Esophagus squamous epithelium (tissue), 4 donors: ENCODE measurements at regions not wholly inside any gene's neighbourhood (a gene's known extent, or its start where the extent isn't known, plus 50 kb on each side); places are given as distances from the start of the nearest gene placed in this dataset.

Experiments
- POLR2A ChIP-seq, 4 donors: fragments of 450-650 bp; IDR thresholded peaks; one replicate each; pipeline ENCODE4 v1.6.1; 2017; ENCODE audit warnings: antibody characterized with exemption in 4 of 4, mild to moderate bottlenecking in 4 of 4, moderate library complexity in 3 of 4
- TF ChIP-seq, protein P1 (sequence below), 6 experiments: fragments of 450-650 bp in 4 of 6; fragments of 200-600 bp in 2 of 6; sonication (generic) in 2 of 6; IDR thresholded peaks; one replicate each; pipeline ENCODE4 v1.5.1; 2016 to 2019; ENCODE audit warnings: antibody characterized with exemption in 6 of 6, mild to moderate bottlenecking in 4 of 6, moderate library complexity in 4 of 6

DNA sequence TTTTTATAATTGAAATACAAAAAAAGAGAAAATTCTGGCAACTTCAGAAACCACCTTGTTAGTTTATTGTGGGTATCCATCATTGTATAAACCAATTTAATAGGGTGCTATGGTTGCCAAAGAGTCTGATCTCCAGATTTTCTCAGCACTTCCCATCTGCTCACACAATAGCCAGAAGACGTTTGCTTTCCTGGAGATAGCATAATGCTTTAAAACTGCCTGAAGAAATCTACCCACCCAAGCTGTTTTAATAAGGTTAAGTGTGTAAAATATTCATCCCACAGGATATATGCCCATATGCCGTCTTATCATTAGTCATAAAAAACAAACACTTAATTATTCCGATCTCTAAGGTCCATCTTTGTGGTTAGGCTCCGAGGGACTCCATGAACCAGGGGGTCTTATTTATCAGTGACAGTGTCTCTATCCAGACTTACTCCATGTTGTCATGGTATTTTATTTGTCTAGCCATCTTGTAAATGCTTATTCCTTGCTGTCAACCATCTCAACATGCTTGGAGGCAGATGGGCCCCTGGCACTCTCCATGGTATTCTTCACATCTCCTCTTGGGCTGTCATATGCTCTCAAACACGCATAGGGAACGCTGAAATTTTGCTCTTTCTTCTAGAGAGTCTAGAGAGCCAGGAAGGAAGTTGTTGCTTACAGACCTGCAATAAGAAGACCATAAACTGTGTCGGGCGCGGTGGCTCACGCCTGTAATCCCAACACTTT, 58.5 kb downstream of the MAP10 start:
- TF ChIP-seq POLR2A (IDR thresholded peaks at IDR 0.05): no peak
- TF ChIP-seq, protein P1, sequence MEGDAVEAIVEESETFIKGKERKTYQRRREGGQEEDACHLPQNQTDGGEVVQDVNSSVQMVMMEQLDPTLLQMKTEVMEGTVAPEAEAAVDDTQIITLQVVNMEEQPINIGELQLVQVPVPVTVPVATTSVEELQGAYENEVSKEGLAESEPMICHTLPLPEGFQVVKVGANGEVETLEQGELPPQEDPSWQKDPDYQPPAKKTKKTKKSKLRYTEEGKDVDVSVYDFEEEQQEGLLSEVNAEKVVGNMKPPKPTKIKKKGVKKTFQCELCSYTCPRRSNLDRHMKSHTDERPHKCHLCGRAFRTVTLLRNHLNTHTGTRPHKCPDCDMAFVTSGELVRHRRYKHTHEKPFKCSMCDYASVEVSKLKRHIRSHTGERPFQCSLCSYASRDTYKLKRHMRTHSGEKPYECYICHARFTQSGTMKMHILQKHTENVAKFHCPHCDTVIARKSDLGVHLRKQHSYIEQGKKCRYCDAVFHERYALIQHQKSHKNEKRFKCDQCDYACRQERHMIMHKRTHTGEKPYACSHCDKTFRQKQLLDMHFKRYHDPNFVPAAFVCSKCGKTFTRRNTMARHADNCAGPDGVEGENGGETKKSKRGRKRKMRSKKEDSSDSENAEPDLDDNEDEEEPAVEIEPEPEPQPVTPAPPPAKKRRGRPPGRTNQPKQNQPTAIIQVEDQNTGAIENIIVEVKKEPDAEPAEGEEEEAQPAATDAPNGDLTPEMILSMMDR (IDR thresholded peaks at IDR 0.05): no peak
